Heart left ventricle (tissue), 16 donors: ENCODE measurements at regions not wholly inside any gene's neighbourhood (a gene's known extent, or its start where the extent isn't known, plus 50 kb on each side); places are given as distances from the start of the nearest gene placed in this dataset.

Experiments used
- ATAC-seq, 4 donors: fragments of 200-7000 bp; cut with Tn5 transposase; one replicate each; pipeline ENCODE4 v1.9.1; 2020 to 2022; ENCODE audit warnings: moderate library complexity in 4 of 4, mild to moderate bottlenecking in 3 of 4, moderate number of reproducible peaks in 1 of 4
- DNase-seq, 5 donors: peaks; one replicate each; pipeline ENCODE4 v3.0.0-alpha.2; 2020
- H3K27ac ChIP-seq, 12 donors: fragments of 200-600 bp; sonication (generic) in 4 of 12; one replicate each; pipeline versions ENCODE4 v1.5.0 to v1.8.0; 2016 to 2022; ENCODE audit warnings: mild to moderate bottlenecking in 2 of 12
- H3K27me3 ChIP-seq, 9 donors: fragments of 200-600 bp; sonication (generic) in 2 of 9; one replicate each; pipeline versions ENCODE4 v1.5.1 to v1.8.0; 2016 to 2022; ENCODE audit warnings: mild to moderate bottlenecking in 3 of 9
- H3K36me3 ChIP-seq, 9 donors: fragments of 200-600 bp; sonication (generic) in 2 of 9; one replicate each; pipeline versions ENCODE4 v1.5.0 to v1.8.0; 2018 to 2022; ENCODE audit warnings: mild to moderate bottlenecking in 2 of 9
- H3K4me1 ChIP-seq, 12 donors: fragments of 200-600 bp; sonication (generic) in 4 of 12; one replicate each; pipeline versions ENCODE4 v1.5.0 to v1.8.0; 2016 to 2022; ENCODE audit warnings: mild to moderate bottlenecking in 3 of 12
- H3K4me3 ChIP-seq, 12 donors: fragments of 200-600 bp; sonication (generic) in 4 of 12; one replicate each; pipeline versions ENCODE4 v1.5.0 to v1.8.0; 2017 to 2022; ENCODE audit warnings: mild to moderate bottlenecking in 9 of 12, moderate library complexity in 4 of 12
- H3K9me3 ChIP-seq, 12 donors: fragments of 200-600 bp; sonication (generic) in 4 of 12; one replicate each; pipeline versions ENCODE4 v1.5.0 to v1.8.0; 2016 to 2022; ENCODE audit warnings: mild to moderate bottlenecking in 1 of 12
- CTCF ChIP-seq, 12 donors: fragments of 200-600 bp; sonication (generic) in 4 of 12; IDR thresholded peaks; one replicate each; pipeline versions ENCODE4 v1.5.0 to v1.8.0; 2018 to 2022; ENCODE audit warnings: antibody characterized with exemption in 12 of 12, mild to moderate bottlenecking in 5 of 12
- POLR2A ChIP-seq, 2 donors: fragments of 450-650 bp; IDR thresholded peaks; one replicate each; pipeline ENCODE4 v1.6.1; 2017; ENCODE audit warnings: antibody characterized with exemption in 2 of 2, mild to moderate bottlenecking in 2 of 2, moderate library complexity in 2 of 2
- WGBS, 4 donors: extraction: QIAGEN DNeasy Blood & Tissue Kit in 2 of 4; methylation state at CpG; one replicate each; pipeline versions ENCODE4 v1.1.5 to v1.1.7; 2013 to 2018; 5-methylcytosine and 5-hydroxymethylcytosine counted together
- intact Hi-C, 10 donors: fragments of 100-400 bp; cut with DNase I; formaldehyde crosslinking; loops; one replicate each; pipeline versions ENCODE4 v1.11.1 to v1.14.2; 2022
- donor health status: ischemic (EF 13 %, LVEDD 7.1; RV severe dilation, severe dysfunction).
- donor health status: healthy with polysubstance abuse.
- donor health status: DM: no; HTN: yes; CAD: no.
- donor health status: DM: no; HTN: no; CAD: no.
- donor health status: ischemic (EF 25% LVEDD 6.9; RV normal size, moderate dysfunction).
- donor health status: ischemic (EF 25% LVEDD 5.7; RV mildly dilated, moderate dysfunction).
- donor health status: healthy.
- donor health status: DM: yes; HTN: yes; CAD: no.
- donor health status: ischemic (EF 35%, LVEDD 5.7; RV mildly dilated, moderate dysfunction).
- donor health status: nonischemic (EF 11% LVEDD 7.7; RV severe dilation, severe dysfunction).
- donor health status: DM: yes; HTN: yes; CAD: no.
- donor health status: PGD.
- donor health status: ischemic (EF 29% LVEDD 5.4; RV normal size, mild dysfunction).
- donor health status: nonischemic (EF 23%, LVEDD 6.1; RV moderate dilation, normal function).

GRCh38 chr6:87847135-87847829, 145.2 kb upstream of the AKIRIN2 start:
- intact Hi-C loops, result no loop called here
- no peaks in the 10 kb centered on the region for H3K9me3 ChIP-seq
- WGBS, 4 donors, result 84 to 87% (median 85%) methylated on average over 6 of the region's 6 CpGs

GRCh38 chr6:87846434-87846833, 144.4 kb upstream of the AKIRIN2 start:
- H3K27me3 ChIP-seq, result no peaks in the 10 kb centered on the region
- DNase-seq, result no peak
- intact Hi-C loops, result no loop called here
- H3K4me1 ChIP-seq, result peaks cover 0 to 4% (median 0%) of the 10 kb centered on the region in 12 donors
- H3K27ac ChIP-seq, result no peak overlapping the region
- H3K36me3 ChIP-seq, result no peaks in the 10 kb centered on the region
- no peak for TF ChIP-seq POLR2A (IDR thresholded peaks at IDR 0.05)
- no peak for TF ChIP-seq CTCF (IDR thresholded peaks at IDR 0.05)
- H3K4me3 ChIP-seq, result no peak overlapping the region
- ATAC-seq, result no peak
- H3K9me3 ChIP-seq, result no peaks in the 10 kb centered on the region

More at GRCh38 chr6:87847135-87847829, 145.2 kb upstream of the AKIRIN2 start:
- TF ChIP-seq POLR2A (IDR thresholded peaks at IDR 0.05), result no peak
- TF ChIP-seq CTCF (IDR thresholded peaks at IDR 0.05), result no peak
- Histone ChIP-seq H3K36me3 (no peaks in the 10 kb centered on the region), H3K27me3 (no peaks in the 10 kb centered on the region), H3K4me1 (peaks cover 0 to 4% (median 0%) of the 10 kb centered on the region in 12 donors), H3K4me3 (no peak overlapping the region), H3K27ac (no peak overlapping the region)
- ATAC-seq, result no peak
- DNase-seq, result no peak

GRCh38 chr6:87840324-87840723, 138.3 kb upstream of the AKIRIN2 start:
- WGBS, 4 donors, result 84 to 92% (median 89%) methylated on average over 6 of the region's 6 CpGs
- no peak for ATAC-seq
- Histone ChIP-seq H3K36me3 (no peaks in the 10 kb centered on the region), H3K4me1 (no peaks in the 10 kb centered on the region), H3K27ac (no peak overlapping the region), H3K4me3 (no peak overlapping the region), H3K27me3 (no peaks in the 10 kb centered on the region), H3K9me3 (peaks cover 0 to 9% (median 0%) of the 10 kb centered on the region in 12 donors)
- intact Hi-C loops, result no loop called here
- TF ChIP-seq CTCF (IDR thresholded peaks at IDR 0.05) (no peak), POLR2A (IDR thresholded peaks at IDR 0.05) (no peak)
- DNase-seq, result no peak

- H3K36me3 ChIP-seq, result no peaks in the 10 kb centered on the region
- no peak for TF ChIP-seq CTCF (IDR thresholded peaks at IDR 0.05)
- TF ChIP-seq POLR2A (IDR thresholded peaks at IDR 0.05), result no peak
- ATAC-seq (no peak), DNase-seq (no peak)
- intact Hi-C loops, result no loop called here
- H3K27me3 ChIP-seq, result no peaks in the 10 kb centered on the region
- no peaks in the 10 kb centered on the region for H3K4me1 ChIP-seq
- H3K27ac ChIP-seq, result no peak overlapping the region
- H3K4me3 ChIP-seq, result no peak overlapping the region
- peaks cover 0 to 9% (median 0%) of the 10 kb centered on the region in 12 donors for H3K9me3 ChIP-seq
- WGBS, 4 donors, result 39 to 70% (median 52%) methylated on average over 2 of the region's 2 CpGs
Observed at GRCh38 chr6:87837876-87838275, 135.8 kb upstream of the AKIRIN2 start.
